GM21390 (cell line): ENCODE measurements at regions not wholly inside any gene's neighbourhood (a gene's known extent, or its start where the extent isn't known, plus 50 kb on each side); places are given as distances from the start of the nearest gene placed in this dataset.

ENCODE experiments used
- ATAC-seq: cut with Tn5 transposase; IDR thresholded peaks from one replicate; pipeline ENCODE4 v1.9.1; 2021; ENCODE audit not compliant: unreplicated experiment

DNA sequence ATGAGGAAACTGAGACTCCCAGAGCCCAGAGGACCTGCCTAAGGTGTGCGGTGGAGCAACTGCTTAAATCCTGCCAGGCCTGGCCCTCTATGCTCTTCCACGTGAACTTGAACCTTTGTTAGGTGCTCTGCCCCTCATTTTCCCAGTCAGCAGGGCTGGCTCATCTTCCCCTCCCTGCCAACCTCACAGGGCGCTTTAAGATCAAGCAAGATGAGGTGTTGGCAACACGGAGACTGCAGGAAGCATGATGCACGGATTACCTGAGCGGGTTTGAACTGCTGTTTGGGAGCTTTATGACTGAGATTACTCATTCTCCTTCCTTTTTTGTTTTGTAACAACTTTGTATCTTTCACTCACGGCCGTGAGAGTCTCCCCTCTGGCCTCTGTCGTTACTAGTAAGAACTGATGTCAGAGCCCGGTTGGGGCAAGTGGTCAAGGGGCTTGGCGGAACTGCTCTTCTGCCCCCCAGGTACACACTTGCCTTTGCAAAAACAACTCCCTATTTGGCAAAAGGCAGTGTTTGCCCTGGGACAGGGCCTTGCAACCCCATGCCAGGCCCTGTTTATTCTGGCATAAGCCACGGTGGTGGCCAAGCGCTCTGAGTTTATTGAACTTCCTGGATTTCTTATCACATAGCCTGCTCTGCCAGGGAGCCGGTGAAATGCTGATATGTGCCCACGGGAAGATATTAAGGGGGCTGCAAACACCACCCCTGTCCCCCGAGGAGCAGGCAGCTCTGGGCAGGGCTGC is 127.8 kb downstream of the INHBB start:
- no peak for ATAC-seq

DNA sequence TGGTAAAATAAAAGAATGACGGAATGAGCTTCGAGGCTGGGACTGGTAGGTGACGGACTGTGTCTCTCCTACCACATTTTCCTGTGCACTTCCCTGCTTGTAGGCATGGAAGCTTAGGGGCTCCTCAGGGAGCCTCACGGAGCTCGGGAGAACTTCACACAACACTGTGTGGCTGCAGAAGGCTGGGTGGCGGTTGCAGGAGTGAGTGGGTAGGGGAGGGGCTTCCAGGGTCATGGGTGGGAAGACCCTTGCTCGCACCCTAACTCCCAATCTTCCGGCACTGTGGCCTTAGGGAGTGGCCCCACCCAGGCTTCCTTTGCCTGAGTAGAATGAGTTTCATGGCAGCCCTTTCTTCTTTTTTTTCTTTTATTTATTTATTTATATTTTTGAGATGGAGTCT is 128.6 kb downstream of the INHBB start:
- ATAC-seq: no peak

- ATAC-seq: no peak
Observed at GRCh38 chr2:120476141-120476540, 130.2 kb downstream of the INHBB start.

DNA sequence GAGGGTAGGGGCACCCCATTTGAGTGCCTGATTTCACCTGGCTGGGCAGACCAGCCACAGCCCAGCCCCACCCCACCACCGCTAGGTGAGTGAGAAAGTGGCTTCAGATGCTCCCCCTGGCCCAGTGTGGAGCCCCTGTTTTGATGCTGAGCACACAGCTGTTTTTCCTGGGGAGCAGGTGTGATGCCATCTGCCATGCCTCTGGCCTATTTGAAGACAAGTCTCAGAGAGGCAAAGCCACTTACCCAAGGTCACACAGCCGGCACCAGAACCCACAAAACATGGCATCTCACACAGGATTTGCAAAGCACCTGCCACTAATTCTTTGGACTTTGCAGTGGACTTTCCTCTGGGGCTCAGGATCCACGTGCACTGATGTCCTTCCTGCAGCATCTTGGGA is 131.3 kb downstream of the INHBB start:
- ATAC-seq: no peak

- no peak for ATAC-seq
Observed at GRCh38 chr2:120477831-120478481, 132.0 kb downstream of the INHBB start.

DNA sequence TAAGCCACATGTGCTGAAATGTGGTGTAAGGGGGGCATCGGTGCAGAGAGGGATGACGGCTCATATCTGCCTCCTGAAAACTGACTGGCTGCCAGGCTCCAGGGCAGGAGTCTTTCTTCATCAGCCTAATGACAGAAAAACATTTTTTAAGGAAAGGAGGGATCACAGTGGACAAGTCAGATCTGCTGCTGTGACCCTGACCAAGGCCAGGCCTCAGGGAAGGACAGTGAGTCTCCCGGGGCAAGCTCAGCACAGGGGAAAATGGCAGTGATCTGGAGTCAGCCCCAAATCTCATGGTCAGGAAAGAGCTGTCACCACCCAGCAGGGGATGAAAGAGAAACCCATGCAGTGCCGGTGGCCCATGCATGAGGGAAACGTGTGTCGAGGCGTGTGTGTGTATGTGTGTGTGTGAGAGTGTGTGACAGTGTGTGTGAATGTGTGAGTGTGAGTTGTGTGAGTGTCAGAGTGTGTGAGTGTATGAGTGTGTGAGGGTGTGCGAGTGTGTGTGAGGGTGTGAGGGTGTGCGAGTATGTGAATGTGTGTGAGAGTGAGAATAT is 134.5 kb downstream of the INHBB start:
- ATAC-seq: no peak

- ATAC-seq: no peak
Observed at GRCh38 chr2:120480903-120481445, 135.0 kb downstream of the INHBB start.

- ATAC-seq: no peak
Observed at GRCh38 chr2:120481446-120482194, 135.7 kb downstream of the INHBB start.

GRCh38 chr2:120482334-120482733 is 136.4 kb downstream of the INHBB start:
- ATAC-seq: no peak

DNA sequence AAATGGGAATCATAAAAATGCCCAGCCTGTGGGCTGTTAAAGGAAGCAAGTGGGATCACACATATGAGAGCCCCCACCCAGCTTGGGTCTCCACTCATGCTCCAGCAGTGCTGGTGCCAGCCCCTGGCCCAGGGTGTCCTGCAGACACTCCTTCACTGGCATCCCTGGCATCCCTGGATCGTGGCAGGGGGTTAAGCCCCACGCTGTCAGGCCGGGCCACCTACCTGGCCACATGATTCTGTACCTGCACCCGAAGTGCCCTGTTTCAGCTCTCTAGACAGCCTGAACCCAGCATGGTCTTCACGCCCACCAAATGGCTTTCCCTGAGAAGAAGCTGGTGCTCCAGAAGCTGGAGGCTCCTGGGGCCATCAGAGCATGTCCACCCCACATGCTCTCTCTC is 137.4 kb downstream of the INHBB start:
- ATAC-seq: no peak

GRCh38 chr2:120485096-120485495 is 139.2 kb downstream of the INHBB start:
- ATAC-seq: no peak

DNA sequence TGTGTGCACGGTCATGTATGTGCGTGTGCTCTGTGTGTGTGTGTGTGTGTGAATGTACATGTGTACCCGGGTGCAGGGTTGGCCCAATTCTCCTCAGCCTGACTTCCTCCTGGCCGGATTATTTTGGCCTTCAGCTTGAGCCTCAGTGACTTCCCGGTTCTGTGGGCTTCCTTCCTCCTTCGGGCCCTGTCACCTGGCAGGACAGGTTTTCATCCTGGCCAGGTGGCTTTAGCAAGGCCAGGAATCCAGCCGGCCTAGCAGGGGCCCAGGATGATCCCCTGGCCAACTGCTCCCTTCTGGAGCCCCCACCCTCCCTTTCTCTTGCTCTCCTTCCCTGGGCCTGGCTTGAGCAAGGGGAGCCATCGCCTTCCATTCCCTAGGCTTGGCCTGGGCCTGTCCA is 140.5 kb downstream of the INHBB start:
- ATAC-seq: no peak

- no peak for ATAC-seq
Observed at GRCh38 chr2:120486946-120487345, 141.0 kb downstream of the INHBB start.

- no peak for ATAC-seq
Observed at GRCh38 chr2:120488531-120488930, 142.6 kb downstream of the INHBB start.

- ATAC-seq: no peak
Observed at GRCh38 chr2:120489023-120489422, 143.1 kb downstream of the INHBB start.

DNA sequence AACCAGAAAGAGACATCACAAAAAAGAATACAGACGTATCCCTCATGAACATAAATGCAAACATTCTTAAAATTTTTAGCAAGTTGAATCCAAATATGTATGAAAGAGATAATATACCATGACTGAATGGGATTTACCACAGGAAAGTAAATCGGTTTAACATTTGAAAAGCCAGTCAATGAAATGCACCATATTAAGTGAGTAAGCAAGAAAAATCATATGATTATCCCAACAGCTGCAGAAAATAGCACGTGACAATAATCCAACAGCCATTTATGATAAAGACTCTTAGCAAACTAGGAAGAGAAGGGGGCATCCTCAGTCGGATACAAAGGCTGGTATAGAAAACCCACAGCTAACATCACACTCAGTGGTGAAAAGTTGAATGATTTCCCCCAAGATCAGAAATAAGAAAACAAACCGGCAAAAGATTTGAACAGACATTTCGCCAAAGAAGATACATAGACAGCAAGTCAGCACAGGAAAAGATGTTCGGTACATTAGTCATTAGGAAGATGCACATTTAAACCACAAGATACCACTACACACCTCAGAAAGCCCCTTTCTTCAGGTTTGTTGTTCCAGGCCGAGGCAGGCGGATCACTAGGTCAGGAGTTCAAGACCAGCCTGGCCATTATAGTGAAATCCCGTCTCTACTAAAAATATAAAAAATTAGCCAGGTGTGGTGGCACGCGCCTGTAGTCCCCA is 144.3 kb downstream of the INHBB start:
- no peak for ATAC-seq

- no peak for ATAC-seq
Observed at GRCh38 chr2:120491111-120491625, 145.2 kb downstream of the INHBB start.

GRCh38 chr2:120493231-120493630 is 147.3 kb downstream of the INHBB start:
- no peak for ATAC-seq

DNA sequence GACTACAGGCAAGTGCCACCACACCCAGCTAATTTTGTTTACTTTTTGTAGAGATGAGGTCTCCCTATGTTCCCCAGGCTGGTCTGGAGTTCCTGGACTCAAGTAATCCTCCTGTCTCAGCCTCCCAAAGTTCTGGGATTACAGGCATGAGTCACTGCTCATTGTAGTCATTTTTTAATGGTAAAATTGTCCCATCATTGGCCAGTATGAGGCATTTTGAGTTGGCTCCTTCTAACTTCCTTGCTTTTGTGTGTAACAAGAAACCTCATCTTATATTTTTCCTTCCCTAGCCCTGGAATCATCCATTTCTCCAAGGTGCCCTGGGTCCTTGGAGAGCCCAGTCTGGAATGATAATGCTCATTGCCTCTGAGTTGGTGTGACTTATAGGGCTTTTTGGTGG is 148.5 kb downstream of the INHBB start:
- no peak for ATAC-seq

GRCh38 chr2:120495586-120495985 is 149.7 kb downstream of the INHBB start:
- ATAC-seq: no peak

DNA sequence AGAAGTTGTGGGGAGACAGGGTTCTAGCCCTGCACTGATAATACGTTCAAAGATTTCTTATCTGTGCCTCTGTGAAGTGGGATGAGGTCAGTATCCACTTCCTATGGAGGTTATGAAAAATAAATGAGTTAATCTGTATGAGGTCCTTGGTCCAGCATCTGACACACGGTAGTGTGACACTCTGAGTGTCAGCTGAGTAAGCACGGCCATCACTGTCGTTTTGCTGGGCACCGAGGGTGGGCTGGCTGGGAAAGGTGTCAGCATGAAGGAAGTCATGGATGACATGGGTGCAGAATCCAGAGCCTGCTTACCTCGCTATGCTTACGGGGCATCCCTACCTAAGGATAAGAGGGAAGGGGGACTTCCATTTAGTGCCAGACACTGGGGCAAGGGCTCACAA is 150.3 kb downstream of the INHBB start:
- ATAC-seq: no peak
